ENCODE measurements at regions not wholly inside any gene's neighbourhood (a gene's known extent, or its start where the extent isn't known, plus 50 kb on each side); places are given as distances from the start of the nearest gene placed in this dataset.

DNA sequence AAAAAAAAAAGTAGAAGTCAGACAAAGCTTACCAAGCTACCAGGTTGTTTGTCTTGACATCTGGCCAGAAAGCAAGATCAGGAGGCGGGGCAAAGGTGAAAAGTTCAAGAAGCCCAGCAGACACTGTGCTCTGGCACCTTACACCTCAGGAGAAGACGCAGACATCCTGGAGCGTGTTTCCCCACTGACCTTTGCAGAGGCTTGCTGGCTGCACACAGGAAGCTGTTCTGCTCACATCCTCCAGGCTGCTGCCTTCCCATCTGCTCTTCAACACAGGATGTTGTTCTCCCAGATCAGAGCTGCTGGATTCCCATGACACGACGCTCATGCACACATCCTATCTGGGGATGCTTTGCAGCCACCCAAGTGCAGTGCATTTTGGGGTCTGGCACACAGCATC lies 174.4 kb upstream of the KIAA1217 start:
- no peak overlapping the region for H3K27ac ChIP-seq (ENCODE audit: low read length)
- H3K4me1 ChIP-seq (ENCODE audit: low read length), result no peaks in the 10 kb centered on the region
- TF ChIP-seq EZH2phosphoT487 (IDR thresholded peaks at IDR 0.05; ENCODE audit: low read depth), result no peak
- TF ChIP-seq, protein P1, sequence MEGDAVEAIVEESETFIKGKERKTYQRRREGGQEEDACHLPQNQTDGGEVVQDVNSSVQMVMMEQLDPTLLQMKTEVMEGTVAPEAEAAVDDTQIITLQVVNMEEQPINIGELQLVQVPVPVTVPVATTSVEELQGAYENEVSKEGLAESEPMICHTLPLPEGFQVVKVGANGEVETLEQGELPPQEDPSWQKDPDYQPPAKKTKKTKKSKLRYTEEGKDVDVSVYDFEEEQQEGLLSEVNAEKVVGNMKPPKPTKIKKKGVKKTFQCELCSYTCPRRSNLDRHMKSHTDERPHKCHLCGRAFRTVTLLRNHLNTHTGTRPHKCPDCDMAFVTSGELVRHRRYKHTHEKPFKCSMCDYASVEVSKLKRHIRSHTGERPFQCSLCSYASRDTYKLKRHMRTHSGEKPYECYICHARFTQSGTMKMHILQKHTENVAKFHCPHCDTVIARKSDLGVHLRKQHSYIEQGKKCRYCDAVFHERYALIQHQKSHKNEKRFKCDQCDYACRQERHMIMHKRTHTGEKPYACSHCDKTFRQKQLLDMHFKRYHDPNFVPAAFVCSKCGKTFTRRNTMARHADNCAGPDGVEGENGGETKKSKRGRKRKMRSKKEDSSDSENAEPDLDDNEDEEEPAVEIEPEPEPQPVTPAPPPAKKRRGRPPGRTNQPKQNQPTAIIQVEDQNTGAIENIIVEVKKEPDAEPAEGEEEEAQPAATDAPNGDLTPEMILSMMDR (IDR thresholded peaks at IDR 0.05; ENCODE audit: low read depth, low read length), result no peak
- H3K4me3 ChIP-seq (ENCODE audit: low read length), result no peak overlapping the region
- H3K79me2 ChIP-seq (ENCODE audit: low read length), result no peaks in the 10 kb centered on the region
- H3K36me3 ChIP-seq (replicated peaks; ENCODE audit: low read depth, low read length), result no peaks in the 10 kb centered on the region
- H2AFZ ChIP-seq (ENCODE audit: low read depth, low read length), result no peak overlapping the region
- no peak overlapping the region for H3K9ac ChIP-seq (ENCODE audit: low read length)
- H3K9me3 ChIP-seq (ENCODE audit: insufficient read depth, low read length), result no peaks in the 10 kb centered on the region
- H3K4me2 ChIP-seq (ENCODE audit: low read length), result no peak overlapping the region
- no peaks in the 10 kb centered on the region for H4K20me1 ChIP-seq (ENCODE audit: insufficient read depth, low read length)
- no peaks in the 10 kb centered on the region for H3K27me3 ChIP-seq (ENCODE audit: low read depth, low read length)

DNA sequence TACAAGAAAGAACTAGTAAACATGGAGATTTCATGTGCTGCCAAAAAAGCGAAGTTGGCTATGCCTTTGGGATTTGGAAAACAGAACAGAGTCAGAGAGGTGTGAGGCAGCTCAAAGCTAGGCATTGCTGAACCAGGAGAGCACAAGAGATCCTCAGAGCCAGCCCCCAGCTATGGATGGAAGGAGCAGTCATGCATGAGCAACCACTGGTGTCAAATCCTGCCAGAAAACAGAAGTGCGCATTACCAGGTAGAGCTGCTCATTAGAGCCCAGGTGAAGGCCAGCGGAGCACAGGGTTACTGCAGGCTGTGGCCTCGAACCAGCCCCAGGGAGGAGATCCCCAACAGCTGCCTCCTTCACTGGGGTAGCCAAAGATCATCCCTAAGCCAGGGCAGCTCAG lies 173.2 kb upstream of the KIAA1217 start:
- H3K4me3 ChIP-seq (ENCODE audit: low read length), result no peak overlapping the region
- H3K36me3 ChIP-seq (replicated peaks; ENCODE audit: low read depth, low read length), result no peaks in the 10 kb centered on the region
- no peak for TF ChIP-seq EZH2phosphoT487 (IDR thresholded peaks at IDR 0.05; ENCODE audit: low read depth)
- TF ChIP-seq, protein P1 (IDR thresholded peaks at IDR 0.05; ENCODE audit: low read depth, low read length), result no peak
- H3K4me1 ChIP-seq (ENCODE audit: low read length), result no peaks in the 10 kb centered on the region
- no peaks in the 10 kb centered on the region for H3K9me3 ChIP-seq (ENCODE audit: insufficient read depth, low read length)
- H3K4me2 ChIP-seq (ENCODE audit: low read length), result no peak overlapping the region
- no peaks in the 10 kb centered on the region for H4K20me1 ChIP-seq (ENCODE audit: insufficient read depth, low read length)
- no peak overlapping the region for H2AFZ ChIP-seq (ENCODE audit: low read depth, low read length)
- H3K9ac ChIP-seq (ENCODE audit: low read length), result no peak overlapping the region
- H3K79me2 ChIP-seq (ENCODE audit: low read length), result no peaks in the 10 kb centered on the region
- H3K27ac ChIP-seq (ENCODE audit: low read length), result no peak overlapping the region
- no peaks in the 10 kb centered on the region for H3K27me3 ChIP-seq (ENCODE audit: low read depth, low read length)

DNA sequence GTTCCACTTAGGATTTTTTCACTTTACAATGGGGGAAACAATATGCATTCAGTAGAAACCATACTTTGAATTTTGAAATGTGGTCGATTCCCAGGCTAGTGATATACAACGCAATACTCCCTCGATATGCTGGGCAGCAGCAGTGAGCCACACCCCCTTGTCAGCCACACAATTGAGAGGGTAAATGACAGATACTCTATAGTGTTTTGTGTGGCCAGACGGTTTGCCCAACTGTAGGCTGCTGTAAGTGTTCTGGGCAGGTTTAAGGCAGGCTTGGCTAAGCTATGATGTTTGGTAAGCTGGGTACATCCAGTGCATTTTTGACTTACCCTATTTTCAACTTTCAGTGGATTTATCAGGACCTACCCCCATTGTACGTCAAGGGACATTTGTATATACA lies 169.6 kb upstream of the KIAA1217 start:
- H4K20me1 ChIP-seq (ENCODE audit: insufficient read depth, low read length), result no peaks in the 10 kb centered on the region
- no peaks in the 10 kb centered on the region for H3K4me1 ChIP-seq (ENCODE audit: low read length)
- no peaks in the 10 kb centered on the region for H3K79me2 ChIP-seq (ENCODE audit: low read length)
- no peak for TF ChIP-seq EZH2phosphoT487 (IDR thresholded peaks at IDR 0.05; ENCODE audit: low read depth)
- TF ChIP-seq, protein P1 (IDR thresholded peaks at IDR 0.05; ENCODE audit: low read depth, low read length), result no peak
- H3K9me3 ChIP-seq (ENCODE audit: insufficient read depth, low read length), result no peaks in the 10 kb centered on the region
- no peak overlapping the region for H2AFZ ChIP-seq (ENCODE audit: low read depth, low read length)
- no peak overlapping the region for H3K4me3 ChIP-seq (ENCODE audit: low read length)
- no peak overlapping the region for H3K4me2 ChIP-seq (ENCODE audit: low read length)
- H3K9ac ChIP-seq (ENCODE audit: low read length), result no peak overlapping the region
- H3K36me3 ChIP-seq (replicated peaks; ENCODE audit: low read depth, low read length), result no peaks in the 10 kb centered on the region
- no peak overlapping the region for H3K27ac ChIP-seq (ENCODE audit: low read length)
- no peaks in the 10 kb centered on the region for H3K27me3 ChIP-seq (ENCODE audit: low read depth, low read length)

DNA sequence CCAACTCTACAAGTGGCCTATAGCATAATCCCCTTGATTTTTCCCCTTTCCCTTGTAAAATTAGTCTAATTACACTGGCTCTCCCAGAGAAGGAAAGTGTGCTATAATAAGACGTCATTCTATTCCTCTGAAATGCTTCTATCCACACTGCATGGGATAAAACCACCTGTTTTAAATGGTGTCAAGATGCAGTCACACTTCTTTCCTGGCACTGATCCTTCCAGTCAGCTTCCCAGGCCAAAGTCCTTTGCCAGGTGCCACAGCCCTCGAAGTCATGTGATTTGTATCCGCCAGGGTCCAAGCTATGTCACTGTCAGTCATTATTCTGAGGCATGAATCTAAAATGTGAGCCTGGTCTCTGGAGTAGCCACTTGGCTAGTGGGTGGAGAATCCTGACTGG lies 169.0 kb upstream of the KIAA1217 start:
- TF ChIP-seq, protein P1 (IDR thresholded peaks at IDR 0.05; ENCODE audit: low read depth, low read length), result no peak
- TF ChIP-seq EZH2phosphoT487 (IDR thresholded peaks at IDR 0.05; ENCODE audit: low read depth), result no peak
- H3K36me3 ChIP-seq (replicated peaks; ENCODE audit: low read depth, low read length), result no peaks in the 10 kb centered on the region
- H3K9ac ChIP-seq (ENCODE audit: low read length), result no peak overlapping the region
- H3K27ac ChIP-seq (ENCODE audit: low read length), result no peak overlapping the region
- no peaks in the 10 kb centered on the region for H3K27me3 ChIP-seq (ENCODE audit: low read depth, low read length)
- no peaks in the 10 kb centered on the region for H4K20me1 ChIP-seq (ENCODE audit: insufficient read depth, low read length)
- H3K4me2 ChIP-seq (ENCODE audit: low read length), result no peak overlapping the region
- no peaks in the 10 kb centered on the region for H3K9me3 ChIP-seq (ENCODE audit: insufficient read depth, low read length)
- H3K79me2 ChIP-seq (ENCODE audit: low read length), result no peaks in the 10 kb centered on the region
- H3K4me1 ChIP-seq (ENCODE audit: low read length), result no peaks in the 10 kb centered on the region
- H2AFZ ChIP-seq (ENCODE audit: low read depth, low read length), result no peak overlapping the region
- no peak overlapping the region for H3K4me3 ChIP-seq (ENCODE audit: low read length)
